LNCAP (cell line): ENCODE measurements at regions not wholly inside any gene's neighbourhood (a gene's known extent, or its start where the extent isn't known, plus 50 kb on each side); places are given as distances from the start of the nearest gene placed in this dataset.
A peak's percentile ranks its signal among the peaks of the same experiment; 100 is the strongest.

Experiments used
- CTCF ChIP-seq: fragments of 450-650 bp; IDR thresholded peaks from 2 replicates; pipeline ENCODE4 v1.5.1; 2017; ENCODE audit warnings: mild to moderate bottlenecking

DNA sequence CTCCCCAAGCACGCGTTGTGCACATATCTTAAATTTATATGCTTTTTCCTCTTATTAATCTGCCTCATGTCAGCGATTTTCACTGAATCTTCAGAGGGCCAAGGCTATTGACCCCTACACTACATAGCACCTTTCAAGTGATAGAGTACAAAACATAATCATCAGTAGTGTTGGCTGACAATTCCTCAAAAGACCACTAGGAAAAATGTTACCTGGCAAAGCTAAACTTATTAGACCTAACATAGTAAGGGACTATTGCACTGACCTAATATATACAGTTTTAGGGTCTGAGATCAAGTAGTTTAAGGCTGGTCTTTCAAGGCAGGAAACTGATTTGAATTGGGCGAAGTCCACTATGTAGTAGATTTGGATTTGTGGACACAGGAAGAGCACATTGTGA, 244.2 kb upstream of the ZC3H15 start:
- TF ChIP-seq CTCF, result no peak

- no peak for TF ChIP-seq CTCF
These were observed 231.3 kb upstream of the ZC3H15 start for GRCh38 chr2:186254759-186255158.

- no peak for TF ChIP-seq CTCF
These were observed 230.2 kb upstream of the ZC3H15 start for GRCh38 chr2:186255823-186256222.

GRCh38 chr2:186256540-186256939, 229.5 kb upstream of the ZC3H15 start:
- TF ChIP-seq CTCF, result peak; percentile 65

DNA sequence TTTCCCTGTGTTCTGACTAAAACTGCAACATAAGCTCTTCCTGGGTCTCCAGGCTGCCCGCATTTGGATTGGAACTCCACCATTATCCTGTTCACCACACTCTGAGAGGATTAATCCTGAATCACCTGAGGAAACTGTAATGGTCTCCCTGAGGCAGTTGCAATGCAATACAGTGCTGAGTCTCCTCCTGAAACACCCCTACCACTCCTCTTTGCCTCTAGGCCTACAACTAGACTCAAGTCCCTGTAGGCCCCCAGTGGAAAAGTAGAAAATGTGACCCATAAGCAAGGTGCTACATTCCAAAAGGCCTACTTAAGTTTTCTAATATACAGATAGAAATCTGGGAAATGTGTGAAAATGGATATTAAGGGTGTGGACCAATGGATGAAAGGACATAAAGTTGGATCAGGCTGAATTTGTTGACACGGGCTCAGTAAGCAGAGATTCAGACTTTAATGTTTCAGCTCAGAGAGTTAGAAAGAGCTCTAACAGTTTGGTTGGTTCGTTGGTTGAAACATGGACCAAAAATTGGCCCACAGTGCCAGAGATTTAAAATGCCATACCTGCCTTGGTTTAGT, 222.3 kb upstream of the ZC3H15 start:
- no peak for TF ChIP-seq CTCF

DNA sequence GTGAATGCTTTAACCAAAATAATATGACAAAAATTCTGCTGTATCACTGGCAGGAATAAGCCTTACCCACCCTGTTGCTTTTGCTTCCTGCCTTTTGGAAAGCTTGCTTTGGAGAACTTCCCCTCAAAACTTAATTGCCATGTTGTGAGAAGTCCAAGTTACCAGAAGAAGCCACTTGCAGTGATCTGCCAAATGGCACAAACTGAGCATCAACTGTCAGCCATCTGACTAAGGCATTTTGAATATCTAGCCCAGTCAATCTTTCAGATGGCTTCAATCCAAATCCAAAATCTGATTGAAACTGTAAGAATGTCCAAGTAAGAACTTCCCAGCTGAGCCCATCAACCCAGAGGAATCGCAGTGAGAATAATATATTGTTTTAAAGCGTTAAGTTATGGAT, 216.5 kb upstream of the ZC3H15 start:
- no peak for TF ChIP-seq CTCF

DNA sequence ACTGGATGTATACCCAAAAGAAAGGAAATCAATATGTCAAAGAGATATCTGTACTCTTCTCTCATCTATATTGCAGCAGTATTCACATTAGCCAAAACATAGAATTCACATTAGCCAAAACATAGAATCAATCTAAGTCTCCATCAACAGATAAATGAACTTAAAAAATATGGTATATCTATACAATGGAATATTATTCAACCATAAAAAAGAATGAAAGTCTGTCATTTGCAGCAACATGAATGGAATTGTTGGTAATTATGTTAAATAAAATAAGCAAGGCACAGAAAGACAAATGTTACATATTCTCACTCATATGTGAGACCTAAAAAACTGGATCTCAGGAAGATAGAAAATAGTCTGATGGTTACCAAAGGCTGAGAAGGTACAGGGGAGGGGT, 212.1 kb upstream of the ZC3H15 start:
- TF ChIP-seq CTCF, result no peak

DNA sequence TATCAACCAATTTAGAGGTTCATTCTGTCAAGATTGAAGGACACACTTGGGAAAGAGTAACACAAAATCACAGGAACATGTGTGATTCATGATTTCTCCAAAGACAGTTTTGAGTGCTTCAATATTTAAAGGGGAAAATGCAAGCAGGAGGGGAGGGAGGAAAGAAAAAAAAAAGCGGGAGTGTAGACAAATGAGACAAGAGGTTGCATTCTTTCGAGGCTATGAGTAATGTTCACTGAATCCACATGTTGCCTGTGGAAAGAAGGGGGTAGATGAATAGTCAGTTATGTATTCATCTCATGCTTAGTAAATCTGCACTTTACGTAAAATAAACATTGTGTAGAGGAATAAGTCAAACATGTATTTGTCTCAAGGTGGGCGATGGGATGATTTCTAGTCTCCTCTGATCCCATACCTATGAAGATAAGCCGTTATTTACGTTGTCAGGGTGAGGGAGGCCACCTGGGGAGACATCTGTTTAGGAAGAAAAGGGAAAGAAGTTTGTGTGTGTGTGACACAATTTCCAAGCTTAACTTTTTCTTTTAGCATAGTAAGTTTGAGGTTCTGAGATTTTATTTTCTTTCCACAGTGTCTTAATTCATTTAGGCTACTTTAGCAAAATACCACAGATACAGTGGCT, 211.0 kb upstream of the ZC3H15 start:
- no peak for TF ChIP-seq CTCF
